GM23338 (cell line): ENCODE measurements at regions not wholly inside any gene's neighbourhood (a gene's known extent, or its start where the extent isn't known, plus 50 kb on each side); places are given as distances from the start of the nearest gene placed in this dataset.

Experiments
- ATAC-seq: fragments of 200-7000 bp; cut with Tn5 transposase; 3 replicates; pipeline ENCODE4 v1.9.1; 2020
- DNase-seq: peaks from one replicate; pipeline ENCODE4 v3.0.0-alpha.2; 2015; ENCODE audit warnings: low spot score
- H2AFZ ChIP-seq: fragments of 200-600 bp; sonication (generic); 2 replicates; pipeline ENCODE4 v1.8.0; 2016; ENCODE audit warnings: antibody characterized with exemption, mild to moderate bottlenecking, moderate library complexity
- H3F3A ChIP-seq: fragments of 200-600 bp; sonication (generic); replicated peaks from 2 replicates; pipeline ENCODE4 v1.8.0; 2017; ENCODE audit warnings: antibody characterized with exemption, mixed run types, low read depth
- H3K27ac ChIP-seq: fragments of 200-600 bp; sonication (generic); 2 replicates; pipeline ENCODE4 v1.6.1; 2016; ENCODE audit warnings: low read depth
- H3K27me3 ChIP-seq: fragments of 200-600 bp; sonication (generic); 2 replicates; pipeline ENCODE4 v1.8.0; 2016; ENCODE audit warnings: mild to moderate bottlenecking, mixed run types, moderate library complexity; ENCODE audit not compliant: insufficient read depth
- H3K36me3 ChIP-seq: fragments of 200-600 bp; sonication (generic); 2 replicates; pipeline ENCODE4 v1.8.0; 2016; ENCODE audit warnings: mild to moderate bottlenecking; ENCODE audit not compliant: insufficient read depth
- H3K4me1 ChIP-seq: fragments of 200-600 bp; sonication (generic); 2 replicates; pipeline ENCODE4 v1.8.0; 2016; ENCODE audit warnings: mild to moderate bottlenecking, moderate library complexity; ENCODE audit not compliant: insufficient read depth
- H3K4me2 ChIP-seq: fragments of 200-600 bp; sonication (generic); 2 replicates; pipeline ENCODE4 v1.7.1; 2017; ENCODE audit warnings: mixed run types
- H3K4me3 ChIP-seq: fragments of 200-600 bp; sonication (generic); 2 replicates; pipeline ENCODE4 v1.6.1; 2016; ENCODE audit warnings: mixed run types
- H3K79me2 ChIP-seq: fragments of 200-600 bp; sonication (generic); replicated peaks from 2 replicates; pipeline ENCODE4 v1.8.0; 2017; ENCODE audit warnings: mild to moderate bottlenecking; ENCODE audit not compliant: insufficient read depth
- H3K9me2 ChIP-seq: fragments of 200-600 bp; sonication (generic); 2 replicates; pipeline ENCODE4 v1.8.0; 2017; ENCODE audit not compliant: insufficient read depth
- H4K20me1 ChIP-seq: fragments of 200-600 bp; sonication (generic); replicated peaks from 2 replicates; pipeline ENCODE4 v1.8.0; 2017; ENCODE audit warnings: mild to moderate bottlenecking; ENCODE audit not compliant: insufficient read depth
- H3K27ac Mint-ChIP-seq: 2 replicates; pipeline ENCODE4 v1.8.0; 2020; ENCODE audit warnings: inconsistent platforms, mild to moderate bottlenecking, moderate library complexity, mixed read lengths
- H3K27me3 Mint-ChIP-seq: 3 replicates; pipeline ENCODE4 v1.8.0; 2022; ENCODE audit warnings: low read depth, mild to moderate bottlenecking, moderate library complexity, mixed read lengths, inconsistent platforms; ENCODE audit not compliant: insufficient read depth, poor library complexity
- H3K36me3 Mint-ChIP-seq: 3 replicates; pipeline ENCODE4 v1.8.0; 2021; ENCODE audit warnings: low read depth, mild to moderate bottlenecking, inconsistent platforms, moderate library complexity, mixed read lengths
- H3K4me1 Mint-ChIP-seq: 3 replicates; pipeline ENCODE4 v1.8.0; 2020; ENCODE audit warnings: mild to moderate bottlenecking, inconsistent platforms, mixed read lengths
- H3K4me3 Mint-ChIP-seq: 3 replicates; pipeline ENCODE4 v1.8.0; 2021; ENCODE audit warnings: moderate library complexity, mild to moderate bottlenecking, inconsistent platforms, mixed read lengths
- H3K9me3 Mint-ChIP-seq: 3 replicates; pipeline ENCODE4 v1.8.0; 2020; ENCODE audit warnings: moderate library complexity, mild to moderate bottlenecking, inconsistent platforms, mixed read lengths
- CREB1 ChIP-seq: fragments of 250-450 bp; sonication (Bioruptor Pico); IDR thresholded peaks from 2 replicates; pipeline ENCODE4 v1.5.0; 2020; ENCODE audit warnings: low read depth, mild to moderate bottlenecking, moderate library complexity
- ETS1 ChIP-seq: IDR thresholded peaks from 2 replicates; pipeline ENCODE4 v1.6.1; 2016; ENCODE audit warnings: antibody characterized with exemption
- EZH2 ChIP-seq: fragments of 200-600 bp; sonication (generic); IDR thresholded peaks from one replicate; pipeline ENCODE4 v1.8.0; 2017; ENCODE audit warnings: antibody characterized with exemption, mild to moderate bottlenecking, low read depth; ENCODE audit not compliant: unreplicated experiment
- JUNB ChIP-seq: IDR thresholded peaks from one replicate; pipeline ENCODE4 v1.6.1; 2016; ENCODE audit warnings: antibody characterized with exemption; ENCODE audit not compliant: unreplicated experiment
- NANOG ChIP-seq: IDR thresholded peaks from 2 replicates; pipeline ENCODE4 v1.6.1; 2016; ENCODE audit warnings: antibody characterized with exemption, borderline replicate concordance
- STAT1 ChIP-seq: IDR thresholded peaks from one replicate; pipeline ENCODE4 v1.6.1; 2016; ENCODE audit warnings: antibody characterized with exemption; ENCODE audit not compliant: unreplicated experiment
- ZNF114 ChIP-seq: fragments of 250-450 bp; sonication (Bioruptor Pico); IDR thresholded peaks from 2 replicates; pipeline ENCODE4 v1.5.0; 2020; ENCODE audit warnings: mild to moderate bottlenecking, moderate library complexity
- ZNF462 ChIP-seq: fragments of 250-450 bp; sonication (Bioruptor Pico); IDR thresholded peaks from 2 replicates; pipeline ENCODE4 v1.5.0; 2020; ENCODE audit warnings: mild to moderate bottlenecking, moderate library complexity
- TF ChIP-seq, protein P1 (sequence below), 2 experiments: fragments of 200-600 bp in 1 of 2; sonication (generic) in 1 of 2; conservative IDR thresholded peaks; 2 replicates each; pipeline versions ENCODE4 v1.5.1 to v1.6.1; 2016 to 2017; ENCODE audit warnings: antibody characterized with exemption in 2 of 2, low read depth in 2 of 2, mild to moderate bottlenecking in 2 of 2, moderate library complexity in 1 of 2
- TF ChIP-seq, protein P2 (sequence below): IDR thresholded peaks from one replicate; pipeline ENCODE4 v1.6.1; 2018; ENCODE audit warnings: antibody characterized with exemption; ENCODE audit not compliant: unreplicated experiment

- no peaks in the 10 kb centered on the region for H3K27me3 ChIP-seq
- peaks cover 7% of the 10 kb centered on the region; the same call in 1 of the 2 replicates for H3K36me3 ChIP-seq
- Mint-ChIP-seq H3K27me3 (peaks cover 6% of the 10 kb centered on the region), H3K9me3 (peaks cover 24% of the 10 kb centered on the region), H3K4me3 (no peak overlapping the region), H3K4me1 (peaks cover 5% of the 10 kb centered on the region; the same call in 2 of the 3 replicates), H3K36me3 (peaks cover 9% of the 10 kb centered on the region; the same call in 2 of the 3 replicates), H3K27ac (no peak overlapping the region)
- H3K4me1 ChIP-seq, result no peaks in the 10 kb centered on the region
- H3K4me3 ChIP-seq, result no peak overlapping the region
- TF ChIP-seq, protein P1, sequence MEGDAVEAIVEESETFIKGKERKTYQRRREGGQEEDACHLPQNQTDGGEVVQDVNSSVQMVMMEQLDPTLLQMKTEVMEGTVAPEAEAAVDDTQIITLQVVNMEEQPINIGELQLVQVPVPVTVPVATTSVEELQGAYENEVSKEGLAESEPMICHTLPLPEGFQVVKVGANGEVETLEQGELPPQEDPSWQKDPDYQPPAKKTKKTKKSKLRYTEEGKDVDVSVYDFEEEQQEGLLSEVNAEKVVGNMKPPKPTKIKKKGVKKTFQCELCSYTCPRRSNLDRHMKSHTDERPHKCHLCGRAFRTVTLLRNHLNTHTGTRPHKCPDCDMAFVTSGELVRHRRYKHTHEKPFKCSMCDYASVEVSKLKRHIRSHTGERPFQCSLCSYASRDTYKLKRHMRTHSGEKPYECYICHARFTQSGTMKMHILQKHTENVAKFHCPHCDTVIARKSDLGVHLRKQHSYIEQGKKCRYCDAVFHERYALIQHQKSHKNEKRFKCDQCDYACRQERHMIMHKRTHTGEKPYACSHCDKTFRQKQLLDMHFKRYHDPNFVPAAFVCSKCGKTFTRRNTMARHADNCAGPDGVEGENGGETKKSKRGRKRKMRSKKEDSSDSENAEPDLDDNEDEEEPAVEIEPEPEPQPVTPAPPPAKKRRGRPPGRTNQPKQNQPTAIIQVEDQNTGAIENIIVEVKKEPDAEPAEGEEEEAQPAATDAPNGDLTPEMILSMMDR (conservative IDR thresholded peaks at IDR 0.05; ENCODE audit: low read depth in 2 of 2), result no peak
- TF ChIP-seq EZH2 (no peak), CREB1 (CRISPR knock-in tag) (no peak), STAT1 (no peak), ZNF462 (CRISPR knock-in tag) (no peak), NANOG (no peak), ZNF114 (CRISPR knock-in tag) (no peak), ETS1 (no peak), JUNB (no peak)
- TF ChIP-seq, protein P2, sequence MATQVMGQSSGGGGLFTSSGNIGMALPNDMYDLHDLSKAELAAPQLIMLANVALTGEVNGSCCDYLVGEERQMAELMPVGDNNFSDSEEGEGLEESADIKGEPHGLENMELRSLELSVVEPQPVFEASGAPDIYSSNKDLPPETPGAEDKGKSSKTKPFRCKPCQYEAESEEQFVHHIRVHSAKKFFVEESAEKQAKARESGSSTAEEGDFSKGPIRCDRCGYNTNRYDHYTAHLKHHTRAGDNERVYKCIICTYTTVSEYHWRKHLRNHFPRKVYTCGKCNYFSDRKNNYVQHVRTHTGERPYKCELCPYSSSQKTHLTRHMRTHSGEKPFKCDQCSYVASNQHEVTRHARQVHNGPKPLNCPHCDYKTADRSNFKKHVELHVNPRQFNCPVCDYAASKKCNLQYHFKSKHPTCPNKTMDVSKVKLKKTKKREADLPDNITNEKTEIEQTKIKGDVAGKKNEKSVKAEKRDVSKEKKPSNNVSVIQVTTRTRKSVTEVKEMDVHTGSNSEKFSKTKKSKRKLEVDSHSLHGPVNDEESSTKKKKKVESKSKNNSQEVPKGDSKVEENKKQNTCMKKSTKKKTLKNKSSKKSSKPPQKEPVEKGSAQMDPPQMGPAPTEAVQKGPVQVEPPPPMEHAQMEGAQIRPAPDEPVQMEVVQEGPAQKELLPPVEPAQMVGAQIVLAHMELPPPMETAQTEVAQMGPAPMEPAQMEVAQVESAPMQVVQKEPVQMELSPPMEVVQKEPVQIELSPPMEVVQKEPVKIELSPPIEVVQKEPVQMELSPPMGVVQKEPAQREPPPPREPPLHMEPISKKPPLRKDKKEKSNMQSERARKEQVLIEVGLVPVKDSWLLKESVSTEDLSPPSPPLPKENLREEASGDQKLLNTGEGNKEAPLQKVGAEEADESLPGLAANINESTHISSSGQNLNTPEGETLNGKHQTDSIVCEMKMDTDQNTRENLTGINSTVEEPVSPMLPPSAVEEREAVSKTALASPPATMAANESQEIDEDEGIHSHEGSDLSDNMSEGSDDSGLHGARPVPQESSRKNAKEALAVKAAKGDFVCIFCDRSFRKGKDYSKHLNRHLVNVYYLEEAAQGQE, result no peak
- no peak overlapping the region for H3K27ac ChIP-seq
- no peak for ATAC-seq
- no peak for DNase-seq
- no peak overlapping the region for H2AFZ ChIP-seq
- no peaks in the 10 kb centered on the region for H3F3A ChIP-seq
- H3K9me2 ChIP-seq, result no peaks in the 10 kb centered on the region; the same call in 1 of the 2 replicates
- H3K4me2 ChIP-seq, result no peak overlapping the region
- H4K20me1 ChIP-seq, result no peaks in the 10 kb centered on the region
- H3K79me2 ChIP-seq, result no peaks in the 10 kb centered on the region
These were observed 83.6 kb upstream of the VASH1 start for GRCh38 chr14:76677534-76678145.
